NOMO-1 treated with dmso at 0.1 percent for 144 hours (cell line): ENCODE measurements at regions not wholly inside any gene's neighbourhood (a gene's known extent, or its start where the extent isn't known, plus 50 kb on each side); places are given as distances from the start of the nearest gene placed in this dataset.
"Not testable (repeated sequence)": the region's sequence is repeated elsewhere in the genome, so short reads cannot be mapped to it uniquely, and the experiment has no call there.

Experiments
- DNase-seq: peaks from one replicate; lab custom pipeline; 2025; ENCODE audit not compliant: unreplicated experiment; lab: John Stamatoyannopoulos, UW

GRCh38 chr10:108629834-108630233, 1293.5 kb downstream of the XPNPEP1 start:
- DNase-seq, result no peak

GRCh38 chr10:108624052-108624451, 1299.3 kb downstream of the XPNPEP1 start:
- no peak for DNase-seq

GRCh38 chr10:108620821-108621534, 1302.3 kb downstream of the XPNPEP1 start:
- no peak for DNase-seq

GRCh38 chr10:108616559-108617285, 1306.6 kb downstream of the XPNPEP1 start:
- no peak for DNase-seq

GRCh38 chr10:108615576-108616320, 1307.6 kb downstream of the XPNPEP1 start:
- DNase-seq, result no peak

GRCh38 chr10:108612485-108612884, 1310.8 kb downstream of the XPNPEP1 start:
- no peak for DNase-seq

DNA sequence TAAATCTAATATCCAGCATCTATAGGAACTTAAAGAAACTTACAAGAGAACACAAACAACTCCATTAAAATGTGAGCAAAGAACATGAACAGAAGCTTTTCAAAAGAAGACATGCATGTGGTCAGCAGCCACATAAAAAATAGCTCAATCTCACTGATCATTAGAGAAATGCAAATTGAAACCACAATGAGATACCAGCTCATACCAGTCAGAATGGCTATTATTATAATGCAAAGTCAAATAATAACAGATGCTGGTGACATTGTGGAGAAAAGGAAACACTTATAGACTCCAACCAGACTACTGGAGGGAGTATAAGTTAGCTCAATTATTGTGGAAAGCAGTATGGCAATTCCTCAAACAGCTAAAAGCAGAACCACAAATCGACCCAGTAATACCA, 1314.5 kb downstream of the XPNPEP1 start:
- no peak for DNase-seq

- no peak for DNase-seq
These were observed 1321.5 kb downstream of the XPNPEP1 start for GRCh38 chr10:108601851-108602250.

DNA sequence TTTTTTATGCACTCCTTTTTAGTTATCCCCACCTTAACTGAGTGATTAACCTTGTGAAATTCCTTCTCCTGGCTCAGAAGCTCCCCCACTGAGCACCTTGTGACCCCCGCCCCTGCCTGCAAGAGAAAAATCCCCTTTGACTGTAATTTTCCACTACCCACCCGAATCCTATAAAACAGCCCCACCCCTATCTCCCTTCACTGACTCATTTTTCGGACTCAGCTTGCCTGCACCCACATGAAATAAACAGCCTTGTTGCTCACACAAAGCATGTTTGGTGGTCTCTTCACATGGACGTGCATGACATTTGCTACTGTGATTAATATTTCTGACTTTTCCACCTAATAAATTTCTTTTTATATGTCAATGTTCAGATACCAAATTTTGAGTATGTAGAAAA, 1322.8 kb downstream of the XPNPEP1 start:
- not testable (repeated sequence) for DNase-seq

- DNase-seq, result not testable (repeated sequence)
These were observed 1324.0 kb downstream of the XPNPEP1 start for GRCh38 chr10:108599317-108599716.

GRCh38 chr10:108598831-108599230, 1324.5 kb downstream of the XPNPEP1 start:
- DNase-seq, result no peak

DNA sequence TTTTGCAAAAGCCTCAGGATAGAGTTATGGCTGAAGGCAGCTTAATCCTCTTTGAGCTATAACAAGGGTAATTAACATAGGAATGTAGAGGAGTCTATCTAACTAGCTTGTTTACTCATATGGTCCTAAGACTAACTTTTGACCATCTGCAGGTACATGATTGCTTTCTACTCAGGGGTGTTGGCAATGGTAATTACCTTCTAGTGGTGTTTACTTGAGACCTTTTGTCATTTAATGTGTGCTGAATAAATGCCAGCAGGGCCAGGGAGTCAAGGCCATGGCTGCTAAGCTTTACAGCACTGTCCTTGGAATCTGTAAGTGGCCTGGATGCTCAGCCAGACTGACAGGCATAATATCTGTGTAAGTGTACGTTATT, 1325.0 kb downstream of the XPNPEP1 start:
- no peak for DNase-seq

GRCh38 chr10:108597657-108598319, 1325.5 kb downstream of the XPNPEP1 start:
- DNase-seq, result no peak

GRCh38 chr10:108597031-108597430, 1326.3 kb downstream of the XPNPEP1 start:
- no peak for DNase-seq

DNA sequence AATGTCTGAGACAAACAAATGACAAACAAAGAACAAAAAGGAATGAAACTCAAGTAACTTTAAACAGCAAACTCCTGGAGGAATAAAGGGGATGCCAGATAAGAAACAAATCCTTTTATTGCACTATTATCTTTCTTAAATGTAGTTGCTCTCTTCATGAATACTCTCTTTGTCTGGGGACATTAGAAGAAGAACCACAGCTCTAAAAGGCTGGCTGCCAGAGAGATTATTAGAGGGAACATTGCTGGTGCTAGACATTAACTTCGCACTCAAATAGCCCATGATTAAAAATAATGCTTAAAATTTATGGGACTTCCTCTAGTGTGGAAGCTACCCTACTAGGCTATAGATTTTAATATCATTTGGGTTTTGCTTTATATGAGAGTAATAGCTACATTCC, 1330.4 kb downstream of the XPNPEP1 start:
- DNase-seq, result no peak

GRCh38 chr10:108591417-108591816, 1331.9 kb downstream of the XPNPEP1 start:
- DNase-seq, result no peak

DNA sequence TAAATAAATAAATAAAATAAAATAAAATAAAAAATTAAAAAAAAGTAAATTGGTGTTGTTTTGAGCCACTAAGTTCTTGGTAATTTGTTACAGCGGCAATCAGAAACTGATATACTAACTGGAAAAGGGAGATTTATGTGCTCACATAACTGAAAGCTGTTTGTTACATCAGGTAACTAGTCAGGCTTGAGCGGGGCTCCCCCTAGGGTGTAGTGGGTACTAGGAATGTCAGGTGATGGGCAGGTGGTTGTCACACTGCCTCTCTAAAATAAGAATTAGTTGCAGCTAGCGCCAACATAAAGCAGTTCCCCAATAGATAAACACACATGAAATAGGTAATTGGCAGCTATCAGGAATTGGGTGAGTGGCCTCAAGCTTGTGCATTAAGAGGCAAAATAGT, 1336.9 kb downstream of the XPNPEP1 start:
- no peak for DNase-seq

DNA sequence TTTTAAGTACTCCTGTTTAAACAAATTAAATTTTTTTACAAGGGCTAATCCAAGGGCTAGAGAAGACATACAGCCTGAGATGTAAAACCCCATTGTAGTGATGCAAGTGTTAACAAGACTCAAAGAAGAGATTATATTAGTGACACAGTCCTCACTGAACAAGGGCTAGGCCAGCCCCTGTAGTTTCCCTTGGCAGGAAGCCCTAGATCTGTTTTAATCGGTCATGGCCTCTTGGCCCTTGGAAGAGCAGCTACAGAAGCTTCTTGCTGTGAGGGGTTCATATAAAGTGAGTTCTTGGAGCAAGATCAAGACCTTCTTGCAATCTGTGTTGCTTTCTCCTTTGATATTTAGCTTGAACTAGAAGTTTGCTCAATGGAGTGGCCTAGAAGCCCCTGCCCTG, 1339.4 kb downstream of the XPNPEP1 start:
- no peak for DNase-seq

- no peak for DNase-seq
These were observed 1340.4 kb downstream of the XPNPEP1 start for GRCh38 chr10:108582888-108583287.

DNA sequence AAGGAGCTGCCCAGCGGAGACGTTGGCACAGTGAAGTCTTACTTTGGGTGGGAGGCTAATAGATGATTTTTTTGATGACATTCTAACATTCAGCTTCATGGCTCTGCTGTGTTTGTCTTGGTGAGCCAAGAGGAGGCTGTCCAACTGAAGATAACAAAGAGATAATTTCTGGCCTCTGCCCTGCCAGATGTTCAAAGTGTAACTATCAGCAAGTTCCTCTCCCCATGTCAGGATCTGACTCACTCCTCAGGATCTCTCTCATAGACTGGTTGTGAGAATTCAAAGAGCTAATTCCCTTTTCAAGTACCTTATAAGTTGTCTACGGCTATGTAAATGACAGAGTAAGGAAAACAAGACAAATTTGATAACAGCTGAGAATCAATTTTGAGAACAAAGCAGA, 1340.9 kb downstream of the XPNPEP1 start:
- no peak for DNase-seq

DNA sequence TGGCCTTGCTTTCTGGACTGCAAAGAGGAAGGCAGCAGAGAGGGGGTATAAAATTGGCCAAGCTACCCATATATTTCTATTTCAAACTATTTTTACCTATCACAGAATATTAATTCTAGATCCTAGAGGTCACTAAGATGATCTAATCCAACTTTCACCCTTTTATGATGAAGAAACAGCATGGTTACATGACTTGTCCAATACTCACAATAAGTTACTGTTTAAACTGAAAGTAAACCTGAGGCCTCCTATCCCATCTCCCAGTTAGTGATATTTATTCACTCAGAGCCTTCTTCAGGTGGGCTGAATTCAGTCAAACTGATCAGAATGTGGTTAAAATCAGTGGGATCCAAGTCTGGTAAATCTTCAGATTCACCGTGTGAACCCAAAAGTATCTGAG, 1345.1 kb downstream of the XPNPEP1 start:
- DNase-seq, result no peak
